ENCODE measurements at regions not wholly inside any gene's neighbourhood (a gene's known extent, or its start where the extent isn't known, plus 50 kb on each side); places are given as distances from the start of the nearest gene placed in this dataset.
"Not testable (repeated sequence)": the region's sequence is repeated elsewhere in the genome, so short reads cannot be mapped to it uniquely, and the experiment has no call there.

- no peak for FAIRE-seq
Observed at GRCh38 chr3:83251490-83251889, 1490.0 kb upstream of the GBE1 start.

GRCh38 chr3:83250613-83251012 is 1489.2 kb upstream of the GBE1 start:
- DNase-seq (ENCODE audit: low spot score) (no peak), FAIRE-seq (no peak)

More at GRCh38 chr3:83251490-83251889, 1490.0 kb upstream of the GBE1 start:
- DNase-seq (ENCODE audit: low spot score) = no peak

GRCh38 chr3:83248454-83248853 is 1487.0 kb upstream of the GBE1 start:
- DNase-seq (ENCODE audit: low spot score) = no peak
- no peak for FAIRE-seq

GRCh38 chr3:83235180-83235814 is 1473.9 kb upstream of the GBE1 start:
- no peak for DNase-seq (ENCODE audit: low spot score)
- FAIRE-seq = no peak

GRCh38 chr3:83233715-83234114 is 1472.3 kb upstream of the GBE1 start:
- DNase-seq (ENCODE audit: low spot score) (no peak), FAIRE-seq (no peak)

GRCh38 chr3:83230841-83231240 is 1469.4 kb upstream of the GBE1 start:
- DNase-seq (ENCODE audit: low spot score) = no peak
- no peak for FAIRE-seq

- DNase-seq (ENCODE audit: low spot score) (no peak), FAIRE-seq (no peak)
Observed at GRCh38 chr3:83230376-83230775, 1468.9 kb upstream of the GBE1 start.

- FAIRE-seq (no peak), DNase-seq (ENCODE audit: low spot score) (no peak)
Observed at GRCh38 chr3:83226751-83227150, 1465.3 kb upstream of the GBE1 start.

- FAIRE-seq = no peak
- peak; percentile 5 for DNase-seq (ENCODE audit: low spot score)
Observed at GRCh38 chr3:83224101-83224868, 1462.8 kb upstream of the GBE1 start.

- DNase-seq (ENCODE audit: low spot score) (no peak), FAIRE-seq (no peak)
Observed at GRCh38 chr3:83218383-83219200, 1457.1 kb upstream of the GBE1 start.

- not testable (repeated sequence) for FAIRE-seq; DNase-seq (ENCODE audit: low spot score)
Observed at GRCh38 chr3:83217595-83218118, 1456.2 kb upstream of the GBE1 start.

- DNase-seq (ENCODE audit: low spot score) (no peak), FAIRE-seq (no peak)
Observed at GRCh38 chr3:83216919-83217594, 1455.6 kb upstream of the GBE1 start.

GRCh38 chr3:83195243-83195642 is 1433.8 kb upstream of the GBE1 start:
- DNase-seq (ENCODE audit: low spot score) = no peak
- FAIRE-seq = no peak

- FAIRE-seq = no peak
- DNase-seq (ENCODE audit: low spot score) = no peak
Observed at GRCh38 chr3:83193526-83193925, 1432.1 kb upstream of the GBE1 start.

GRCh38 chr3:83189634-83190033 is 1428.2 kb upstream of the GBE1 start:
- no peak for DNase-seq (ENCODE audit: low spot score)
- FAIRE-seq = no peak

- FAIRE-seq = no peak
- no peak for DNase-seq (ENCODE audit: low spot score)
Observed at GRCh38 chr3:83169473-83169872, 1408.0 kb upstream of the GBE1 start.

GRCh38 chr3:83150896-83151295 is 1389.5 kb upstream of the GBE1 start:
- DNase-seq (ENCODE audit: low spot score) (no peak), FAIRE-seq (no peak)

- no peak for DNase-seq (ENCODE audit: low spot score)
- no peak for FAIRE-seq
Observed at GRCh38 chr3:83140983-83141382, 1379.5 kb upstream of the GBE1 start.

- FAIRE-seq (no peak), DNase-seq (ENCODE audit: low spot score) (no peak)
Observed at GRCh38 chr3:83131236-83131635, 1369.8 kb upstream of the GBE1 start.

- FAIRE-seq = no peak
- DNase-seq (ENCODE audit: low spot score) = no peak
Observed at GRCh38 chr3:83122774-83123350, 1361.4 kb upstream of the GBE1 start.

GRCh38 chr3:83093222-83093572 is 1331.8 kb upstream of the GBE1 start:
- DNase-seq (ENCODE audit: low spot score) (no peak), FAIRE-seq (no peak)
